ENCODE measurements at regions not wholly inside any gene's neighbourhood (a gene's known extent, or its start where the extent isn't known, plus 50 kb on each side); places are given as distances from the start of the nearest gene placed in this dataset.
A peak's percentile ranks its signal among the peaks of the same experiment; 100 is the strongest.

GRCh38 chr4:134019657-134020056 is 181.9 kb downstream of the PABPC4L start:
- no peak for DNase-seq (ENCODE audit: low read depth)

DNA sequence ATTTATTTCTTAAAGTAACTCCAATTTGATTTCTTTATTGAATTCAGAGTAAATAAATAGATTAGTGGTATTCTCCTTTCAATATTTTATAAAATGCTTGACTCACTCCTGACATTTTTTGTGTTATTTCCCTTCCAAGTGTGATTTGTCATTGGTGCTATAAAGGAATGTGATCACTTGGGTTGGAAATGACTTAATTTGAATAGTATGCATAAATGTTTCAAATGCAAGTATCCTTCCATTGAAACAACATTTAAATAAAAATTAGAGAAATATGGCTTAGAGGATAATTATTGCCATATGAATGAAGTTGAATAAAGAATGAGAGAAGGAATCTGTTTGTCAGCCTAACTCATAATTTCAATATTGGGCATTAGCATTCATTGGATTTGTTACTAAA is 182.7 kb downstream of the PABPC4L start:
- no peak for DNase-seq (ENCODE audit: low read depth)

- no peak for DNase-seq (ENCODE audit: low read depth)
Observed at GRCh38 chr4:134001057-134001456, 200.5 kb downstream of the PABPC4L start.

DNA sequence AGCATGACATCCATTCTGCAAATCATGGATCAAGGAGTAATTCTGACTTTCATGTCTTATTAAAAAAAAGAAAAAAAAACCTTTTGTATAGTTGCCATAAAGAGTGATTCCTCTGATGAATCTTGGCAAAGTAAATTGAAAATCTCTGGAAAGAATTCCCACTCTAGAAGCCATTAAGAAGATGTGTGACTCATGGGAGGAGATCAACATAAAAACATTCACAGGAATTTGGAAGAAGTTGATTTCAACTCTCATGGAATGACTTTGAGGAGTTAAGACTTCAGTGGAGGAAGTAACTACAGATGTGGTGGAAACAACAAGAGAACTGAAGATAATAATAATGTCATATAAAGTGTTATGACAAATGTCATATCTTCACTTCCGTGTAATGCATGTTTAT is 204.2 kb downstream of the PABPC4L start:
- DNase-seq (ENCODE audit: low read depth) = peak; percentile 61

- no peak for DNase-seq (ENCODE audit: low read depth)
Observed at GRCh38 chr4:133996431-133997121, 205.0 kb downstream of the PABPC4L start.

DNA sequence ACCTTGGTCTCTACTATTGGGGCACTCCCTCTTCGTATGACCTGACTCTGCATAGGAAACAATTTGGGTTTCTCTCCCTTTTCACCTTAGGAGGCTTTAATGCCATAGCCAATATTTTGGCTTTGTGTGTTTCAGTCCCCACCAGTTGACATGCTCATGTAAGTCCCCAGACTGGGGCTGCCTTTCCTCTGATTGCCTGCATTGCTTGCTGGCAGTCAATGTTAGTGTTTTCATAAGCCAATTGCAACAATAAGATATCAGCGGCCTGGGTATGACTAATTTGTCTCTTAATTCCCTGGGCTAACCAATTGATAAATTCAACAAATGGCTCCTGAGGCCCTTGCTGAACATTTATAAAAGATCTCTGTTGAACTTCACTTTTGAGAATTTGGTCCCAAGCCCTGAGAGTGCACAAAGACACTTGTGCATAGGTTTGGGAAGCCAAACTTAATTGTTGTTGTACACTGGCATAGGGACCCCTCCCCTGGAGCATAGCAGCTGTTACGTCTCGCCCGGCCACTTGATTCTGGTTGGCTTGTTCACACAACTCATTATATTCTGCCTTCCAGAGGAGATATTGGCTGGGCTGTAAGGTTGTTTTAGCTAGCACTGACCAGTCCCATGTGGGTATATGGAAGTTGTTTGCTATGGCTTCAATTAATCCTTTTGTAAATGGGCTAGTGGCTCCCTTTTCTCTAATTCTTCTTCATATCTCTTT is 206.2 kb downstream of the PABPC4L start:
- no peak for DNase-seq (ENCODE audit: low read depth)

DNA sequence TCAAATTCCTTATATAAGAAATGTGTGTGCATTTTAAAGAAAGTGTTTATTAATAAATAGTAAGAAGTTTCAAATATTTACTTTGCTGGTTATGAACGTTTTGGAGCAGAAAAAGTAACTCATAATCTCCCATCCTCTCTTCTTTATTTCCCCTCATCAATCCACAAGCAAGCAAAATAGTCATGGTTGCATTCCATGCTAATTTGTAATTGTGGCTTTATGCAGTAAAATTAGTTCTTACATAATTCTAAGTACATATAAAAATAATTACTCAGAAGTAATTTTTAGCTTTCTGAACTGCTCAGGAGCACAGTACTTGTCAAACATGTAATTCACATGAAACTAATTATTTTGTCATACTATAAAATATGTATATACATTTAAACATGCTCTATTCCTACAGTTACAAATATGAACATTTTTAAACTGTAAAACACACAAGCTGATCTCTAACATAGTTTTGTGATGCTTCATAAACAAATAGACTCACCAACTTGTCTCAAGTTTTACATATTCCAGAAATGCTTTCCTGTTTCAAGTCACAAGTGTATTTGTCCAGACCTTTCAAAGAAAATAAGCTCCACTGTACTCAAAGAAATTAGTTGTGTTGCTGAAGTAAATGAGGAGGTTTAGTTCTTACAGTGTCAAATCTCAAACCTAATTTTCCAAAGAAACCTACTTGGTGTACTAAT is 218.9 kb downstream of the PABPC4L start:
- DNase-seq (ENCODE audit: low read depth) = peak; percentile 44

DNA sequence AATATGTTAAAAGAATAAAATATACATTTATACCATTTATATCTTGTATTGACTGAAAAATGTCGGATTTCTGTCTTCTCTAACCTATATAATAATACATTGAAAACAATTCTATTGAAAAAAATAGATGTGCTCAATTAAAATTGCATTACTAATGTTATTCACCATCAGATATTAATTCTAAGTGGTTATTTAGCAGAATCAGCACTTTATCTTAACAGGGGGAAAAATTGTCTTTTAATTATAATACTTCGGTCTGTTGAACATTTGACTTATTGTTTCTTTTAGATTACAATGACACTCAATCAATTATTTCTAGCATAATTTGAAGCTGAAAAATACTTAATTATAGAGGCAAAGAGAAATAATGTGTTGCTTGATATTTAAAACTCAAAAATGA is 220.3 kb downstream of the PABPC4L start:
- no peak for DNase-seq (ENCODE audit: low read depth)

GRCh38 chr4:133972586-133972985 is 229.0 kb downstream of the PABPC4L start:
- no peak for DNase-seq (ENCODE audit: low read depth)

- no peak for DNase-seq (ENCODE audit: low read depth)
Observed at GRCh38 chr4:133969202-133969848, 232.3 kb downstream of the PABPC4L start.

- no peak for DNase-seq (ENCODE audit: low read depth)
Observed at GRCh38 chr4:133968174-133968573, 233.4 kb downstream of the PABPC4L start.

GRCh38 chr4:133960975-133961374 is 240.6 kb downstream of the PABPC4L start:
- DNase-seq (ENCODE audit: low read depth) = no peak

DNA sequence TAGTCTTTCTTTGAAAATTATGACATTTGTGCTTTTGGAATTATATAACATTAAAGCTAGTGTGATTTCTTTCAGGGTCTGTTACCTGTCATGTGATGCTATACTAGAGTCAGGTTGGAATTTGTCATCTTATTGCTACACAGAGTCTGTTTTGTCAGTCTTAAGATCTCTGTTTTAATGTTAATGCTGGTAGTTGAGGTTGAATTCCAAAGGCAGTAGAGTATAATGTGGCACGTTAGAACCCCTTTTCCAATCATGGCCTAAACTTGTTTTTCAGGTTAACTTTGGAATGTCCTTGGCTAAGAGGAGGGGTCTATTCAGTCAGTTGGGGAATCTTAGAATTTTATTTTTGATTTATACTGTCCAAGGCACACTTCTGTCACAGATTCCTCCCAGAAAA is 258.5 kb downstream of the PABPC4L start:
- DNase-seq (ENCODE audit: low read depth) = no peak

GRCh38 chr4:133938061-133938460 is 263.5 kb downstream of the PABPC4L start:
- DNase-seq (ENCODE audit: low read depth) = peak; percentile 53

- DNase-seq (ENCODE audit: low read depth) = no peak
Observed at GRCh38 chr4:133929531-133930239, 271.9 kb downstream of the PABPC4L start.

DNA sequence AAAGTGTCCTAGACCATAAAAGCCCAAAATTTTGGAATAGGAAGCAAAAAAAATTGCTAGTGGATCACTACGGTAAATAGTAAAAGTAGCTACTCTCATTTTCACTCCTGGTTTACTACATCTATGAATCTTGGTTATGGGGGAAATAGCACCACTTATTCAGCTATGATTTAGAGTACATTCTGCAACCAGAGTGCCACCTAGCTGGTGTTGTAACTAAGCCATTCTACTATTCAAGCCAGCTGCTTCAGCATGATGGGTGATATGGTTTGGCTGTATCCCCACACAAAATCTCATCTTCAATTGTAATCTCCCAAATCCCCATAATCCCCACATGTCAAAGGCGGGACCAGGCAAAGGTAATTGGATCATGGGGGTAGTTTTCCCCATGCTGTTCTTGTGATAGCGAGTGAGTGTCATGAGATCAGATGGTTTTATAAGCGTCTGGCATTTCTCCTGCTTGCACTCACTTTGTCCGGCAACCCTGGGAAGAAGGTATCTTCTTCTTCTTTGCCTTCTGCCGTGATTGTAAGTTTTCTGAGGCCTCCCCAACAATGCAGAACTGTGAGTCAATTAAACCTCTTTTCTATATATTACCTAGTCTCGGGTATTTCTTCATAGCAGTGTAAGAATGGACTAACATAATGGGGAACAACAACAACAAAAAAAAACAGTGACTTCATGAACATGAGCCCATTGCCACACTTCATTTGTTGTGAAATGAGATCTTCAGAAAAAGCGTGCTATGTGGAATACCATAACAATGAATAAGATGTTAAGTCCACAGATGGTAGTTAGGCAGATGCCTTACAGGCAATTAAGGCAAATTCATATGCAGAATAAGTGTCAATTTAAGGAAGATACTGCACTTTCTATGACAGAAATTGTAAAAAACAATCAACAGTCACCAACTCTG is 280.1 kb downstream of the PABPC4L start:
- no peak for DNase-seq (ENCODE audit: low read depth)

GRCh38 chr4:133920236-133920635 is 281.4 kb downstream of the PABPC4L start:
- DNase-seq (ENCODE audit: low read depth) = no peak

DNA sequence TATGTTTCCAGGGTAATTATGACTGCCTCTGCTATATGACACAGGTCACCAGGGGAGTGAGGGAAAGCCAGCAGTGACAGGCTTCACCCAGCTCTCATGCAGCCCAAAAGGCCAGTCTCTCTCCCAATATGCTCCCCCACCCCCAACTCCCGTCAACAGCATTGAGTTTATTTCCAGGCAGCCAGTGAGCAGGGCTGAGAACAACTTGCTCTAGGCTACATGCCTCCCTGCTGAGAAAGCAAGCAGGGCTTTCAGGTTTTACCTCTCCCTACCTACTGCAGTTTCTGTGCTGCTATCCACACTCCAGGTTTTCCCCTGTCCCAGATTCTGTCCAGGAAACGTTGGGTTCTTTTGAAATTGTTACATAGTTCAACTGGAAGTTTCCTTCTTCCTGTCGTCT is 291.4 kb downstream of the PABPC4L start:
- DNase-seq (ENCODE audit: low read depth) = no peak

DNA sequence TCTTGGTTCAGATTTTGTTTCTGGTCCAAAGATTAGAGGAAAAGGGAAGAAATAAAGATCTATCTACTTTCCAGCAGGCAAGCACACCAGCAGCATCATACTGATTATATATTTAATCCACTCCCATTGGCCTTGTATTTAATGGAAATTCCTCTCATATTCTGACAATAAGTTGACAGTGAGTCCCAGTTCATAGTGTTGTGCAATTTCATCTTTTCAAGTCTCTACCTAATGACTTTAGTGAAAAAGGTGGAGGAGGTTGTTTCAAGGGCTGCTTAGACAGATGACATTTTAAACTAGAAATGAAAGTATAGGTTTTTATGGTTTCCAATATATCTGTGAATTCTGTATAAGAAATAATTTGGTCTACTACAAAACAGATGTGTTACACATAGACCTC is 298.6 kb downstream of the PABPC4L start:
- no peak for DNase-seq (ENCODE audit: low read depth)

- DNase-seq (ENCODE audit: low read depth) = no peak
Observed at GRCh38 chr4:133891011-133891410, 310.6 kb downstream of the PABPC4L start.

GRCh38 chr4:133887723-133888122 is 313.9 kb downstream of the PABPC4L start:
- no peak for DNase-seq (ENCODE audit: low read depth)

Data from GM04504 (cell line).